Trophoblast cell (in vitro differentiated cells and primary cell): ENCODE measurements at regions not wholly inside any gene's neighbourhood (a gene's known extent, or its start where the extent isn't known, plus 50 kb on each side); places are given as distances from the start of the nearest gene placed in this dataset.

Experiments used
- DNase-seq, 2 donors: peaks; one replicate each; pipeline ENCODE4 v3.0.0-alpha.2; 2016
- H2AFZ ChIP-seq: 2 replicates; pipeline ENCODE4 v1.6.1; 2013; ENCODE audit warnings: low read length, moderate library complexity, mild to moderate bottlenecking; ENCODE audit not compliant: insufficient read depth, poor library complexity
- H2AK5ac ChIP-seq: 2 replicates; pipeline ENCODE4 v1.6.1; 2013; ENCODE audit warnings: mild to moderate bottlenecking, low read length
- H2BK120ac ChIP-seq: 2 replicates; pipeline ENCODE4 v1.6.1; 2013; ENCODE audit warnings: low read length, mild to moderate bottlenecking, moderate library complexity; ENCODE audit not compliant: insufficient read depth, poor library complexity
- H2BK12ac ChIP-seq: 2 replicates; pipeline ENCODE4 v1.6.1; 2013; ENCODE audit warnings: mild to moderate bottlenecking, low read length, moderate library complexity
- H2BK5ac ChIP-seq: 2 replicates; pipeline ENCODE4 v1.6.1; 2013; ENCODE audit warnings: low read length, low read depth, moderate library complexity, mild to moderate bottlenecking; ENCODE audit not compliant: poor library complexity
- H3K14ac ChIP-seq: 2 replicates; pipeline ENCODE4 v1.6.1; 2013; ENCODE audit warnings: mild to moderate bottlenecking, low read length
- H3K18ac ChIP-seq: 2 replicates; pipeline ENCODE4 v1.6.1; 2013; ENCODE audit warnings: mild to moderate bottlenecking, low read length
- H3K23ac ChIP-seq: 2 replicates; pipeline ENCODE4 v1.6.1; 2013; ENCODE audit warnings: low read length
- H3K27ac ChIP-seq: 2 replicates; pipeline ENCODE4 v1.5.1; 2013; ENCODE audit warnings: low read depth, mild to moderate bottlenecking, inconsistent platforms, low read length, moderate library complexity
- H3K27me3 ChIP-seq: 2 replicates; pipeline ENCODE4 v1.6.1; 2013; ENCODE audit warnings: inconsistent platforms, mild to moderate bottlenecking, low read length, moderate library complexity; ENCODE audit not compliant: insufficient read depth
- H3K36me3 ChIP-seq, 2 experiments: 1 replicate in 1 of 2; 2 replicates in 1 of 2; pipeline ENCODE4 v1.6.1; 2013; ENCODE audit warnings: low read length in 2 of 2, mild to moderate bottlenecking in 2 of 2, moderate library complexity in 1 of 2; ENCODE audit not compliant: insufficient read depth in 2 of 2, control insufficient read depth in 1 of 2
- H3K4ac ChIP-seq: 2 replicates; pipeline ENCODE4 v1.6.1; 2013; ENCODE audit warnings: low read depth, mild to moderate bottlenecking, low read length, moderate library complexity
- H3K4me1 ChIP-seq, 2 experiments: 1 replicate in 1 of 2; 2 replicates in 1 of 2; pipeline ENCODE4 v1.6.1; 2013; ENCODE audit warnings: low read length in 2 of 2, mild to moderate bottlenecking in 2 of 2, moderate library complexity in 1 of 2; ENCODE audit not compliant: insufficient read depth in 2 of 2, control insufficient read depth in 1 of 2
- H3K4me2 ChIP-seq: 2 replicates; pipeline ENCODE4 v1.6.1; 2013; ENCODE audit warnings: inconsistent platforms, mild to moderate bottlenecking, low read length, moderate library complexity
- H3K4me3 ChIP-seq: 2 replicates; pipeline ENCODE4 v1.5.1; 2013; ENCODE audit warnings: mild to moderate bottlenecking, low read depth, low read length, inconsistent platforms
- H3K79me1 ChIP-seq: one replicate; pipeline ENCODE4 v1.6.1; 2013; ENCODE audit warnings: low read length
- H3K79me2 ChIP-seq: 2 replicates; pipeline ENCODE4 v1.6.1; 2013; ENCODE audit warnings: low read length, mild to moderate bottlenecking; ENCODE audit not compliant: control insufficient read depth, insufficient read depth, poor library complexity
- H3K9ac ChIP-seq: 2 replicates; pipeline ENCODE4 v1.6.1; 2013; ENCODE audit warnings: mild to moderate bottlenecking, low read length
- H3K9me3 ChIP-seq: 2 replicates; pipeline ENCODE4 v1.6.1; 2013; ENCODE audit warnings: low read depth, mild to moderate bottlenecking, control low read depth, inconsistent platforms, low read length; ENCODE audit not compliant: insufficient read depth
- H4K12ac ChIP-seq: 2 replicates; pipeline ENCODE4 v1.6.1; 2013; ENCODE audit warnings: low read depth, mild to moderate bottlenecking, low read length, moderate library complexity
- H4K8ac ChIP-seq: 2 replicates; pipeline ENCODE4 v1.6.1; 2013; ENCODE audit warnings: low read depth, mild to moderate bottlenecking, low read length, moderate library complexity
- H4K91ac ChIP-seq: one replicate; pipeline ENCODE4 v1.6.1; 2013; ENCODE audit warnings: low read depth, mild to moderate bottlenecking, low read length, moderate library complexity
- WGBS: extraction: QIAGEN DNeasy Blood & Tissue Kit; methylation state at CpG from one replicate; pipeline ENCODE4 v1.1.7; 2013; ENCODE audit warnings: missing lambda C conversion rate; ENCODE audit not compliant: insufficient read length, insufficient coverage; ENCODE audit errors: extremely low coverage; 5-methylcytosine and 5-hydroxymethylcytosine counted together

GRCh38 chr22:27210111-27210730, 552.8 kb downstream of the MIAT start:
- no peak overlapping the region for H2BK5ac ChIP-seq
- no peak overlapping the region for H3K27ac ChIP-seq
- H2BK12ac ChIP-seq, result no peak overlapping the region
- H3K79me1 ChIP-seq, result peaks cover 6% of the 10 kb centered on the region
- no peak overlapping the region for H3K14ac ChIP-seq
- H4K8ac ChIP-seq, result no peak overlapping the region
- no peaks in the 10 kb centered on the region for H3K27me3 ChIP-seq
- H2AK5ac ChIP-seq, result peak overlapping the region; percentile 12
- no peak overlapping the region for H3K4ac ChIP-seq
- WGBS, result no CpG with 5 or more reads among the region's 10 CpGs
- H3K79me2 ChIP-seq, result no peaks in the 10 kb centered on the region
- peak overlapping the region; percentile 26 for H4K91ac ChIP-seq
- peaks cover 3% of the 10 kb centered on the region for H3K9me3 ChIP-seq
- peak overlapping the region; percentile 11 for H2BK120ac ChIP-seq
- H4K12ac ChIP-seq, result no peak overlapping the region
- no peak overlapping the region for H3K4me3 ChIP-seq
- no peak overlapping the region for H3K4me2 ChIP-seq
- peaks cover 10 to 20% of the 10 kb centered on the region in 2 experiments for H3K4me1 ChIP-seq
- H3K18ac ChIP-seq, result no peak overlapping the region
- H3K9ac ChIP-seq, result no peak overlapping the region
- no peaks in the 10 kb centered on the region for H3K36me3 ChIP-seq
- H3K23ac ChIP-seq, result no peak overlapping the region
- H2AFZ ChIP-seq, result no peak overlapping the region
- DNase-seq, result no peak

- no peak overlapping the region for H4K12ac ChIP-seq
- H3K4me3 ChIP-seq, result no peak overlapping the region
- no peak overlapping the region for H4K91ac ChIP-seq
- no peak overlapping the region for H3K18ac ChIP-seq
- no peak overlapping the region for H3K4ac ChIP-seq
- no peaks in the 10 kb centered on the region for H3K36me3 ChIP-seq
- H2AK5ac ChIP-seq, result no peak overlapping the region
- peaks cover 4% of the 10 kb centered on the region for H3K79me1 ChIP-seq
- H3K23ac ChIP-seq, result no peak overlapping the region
- no CpG with 5 or more reads among the region's 4 CpGs for WGBS
- peaks cover 3% of the 10 kb centered on the region for H3K9me3 ChIP-seq
- H2AFZ ChIP-seq, result no peak overlapping the region
- H3K79me2 ChIP-seq, result no peaks in the 10 kb centered on the region
- H3K9ac ChIP-seq, result no peak overlapping the region
- H2BK5ac ChIP-seq, result no peak overlapping the region
- peaks cover 12 to 17% of the 10 kb centered on the region in 2 experiments for H3K4me1 ChIP-seq
- no peak overlapping the region for H3K14ac ChIP-seq
- no peak overlapping the region for H2BK12ac ChIP-seq
- no peak overlapping the region for H2BK120ac ChIP-seq
- no peaks in the 10 kb centered on the region for H3K27me3 ChIP-seq
- H3K27ac ChIP-seq, result no peak overlapping the region
- H4K8ac ChIP-seq, result no peak overlapping the region
- no peak for DNase-seq
- H3K4me2 ChIP-seq, result no peak overlapping the region
Measured at GRCh38 chr22:27212102-27212501, 554.7 kb downstream of the MIAT start.

GRCh38 chr22:27212617-27213177, 555.3 kb downstream of the MIAT start:
- Histone ChIP-seq H3K4me1 (peaks cover 12% of the 10 kb centered on the region in 2 experiments), H3K79me2 (no peaks in the 10 kb centered on the region), H3K9ac (no peak overlapping the region), H4K8ac (no peak overlapping the region), H3K27me3 (no peaks in the 10 kb centered on the region), H2BK5ac (no peak overlapping the region), H3K79me1 (peaks cover 9% of the 10 kb centered on the region), H3K9me3 (peaks cover 3% of the 10 kb centered on the region), H2BK12ac (no peak overlapping the region), H3K14ac (peak overlapping the region; percentile 11), H3K18ac (no peak overlapping the region), H2AK5ac (no peak overlapping the region), H2AFZ (no peak overlapping the region), H3K4me3 (no peak overlapping the region), H3K27ac (peak overlapping the region; percentile 27), H3K23ac (no peak overlapping the region), H3K4me2 (no peak overlapping the region), H3K36me3 (no peaks in the 10 kb centered on the region), H2BK120ac (no peak overlapping the region), H4K12ac (no peak overlapping the region), H3K4ac (no peak overlapping the region), H4K91ac (peak overlapping the region; percentile 10)
- peak in 1 of 2 donors; percentile 24 for DNase-seq
- no CpG with 5 or more reads among the region's 14 CpGs for WGBS

GRCh38 chr22:27213294-27213693, 555.9 kb downstream of the MIAT start:
- Histone ChIP-seq H3K27ac (no peak overlapping the region), H4K8ac (no peak overlapping the region), H3K4me1 (peaks cover 11 to 13% of the 10 kb centered on the region in 2 experiments), H4K12ac (no peak overlapping the region), H3K79me2 (no peaks in the 10 kb centered on the region), H4K91ac (no peak overlapping the region), H3K23ac (no peak overlapping the region), H2BK120ac (no peak overlapping the region), H3K27me3 (no peaks in the 10 kb centered on the region), H2BK12ac (no peak overlapping the region), H3K14ac (no peak overlapping the region), H2AFZ (no peak overlapping the region), H3K9ac (no peak overlapping the region), H3K9me3 (peaks cover 3% of the 10 kb centered on the region), H3K36me3 (no peaks in the 10 kb centered on the region), H2BK5ac (no peak overlapping the region), H3K18ac (no peak overlapping the region), H3K79me1 (peaks cover 9% of the 10 kb centered on the region), H3K4me2 (no peak overlapping the region), H2AK5ac (no peak overlapping the region), H3K4ac (no peak overlapping the region), H3K4me3 (no peak overlapping the region)
- no CpG with 5 or more reads among the region's 4 CpGs for WGBS
- no peak for DNase-seq
